Suprapubic skin (tissue), 3 donors: ENCODE measurements at regions not wholly inside any gene's neighbourhood (a gene's known extent, or its start where the extent isn't known, plus 50 kb on each side); places are given as distances from the start of the nearest gene placed in this dataset.

Experiments used
- POLR2AphosphoS5 ChIP-seq, 3 donors: sonication (generic); formaldehyde crosslinking; IDR thresholded peaks; one replicate each; pipeline ENCODE4 v1.6.1; 2017; ENCODE audit warnings: antibody characterized with exemption in 3 of 3
- TF ChIP-seq, protein P1 (sequence below), 2 donors: fragments of 200-600 bp in 1 of 2; fragments of 450-650 bp in 1 of 2; sonication (generic) in 1 of 2; IDR thresholded peaks; one replicate each; pipeline ENCODE4 v1.5.1; 2016 to 2019; ENCODE audit warnings: antibody characterized with exemption in 2 of 2, mild to moderate bottlenecking in 1 of 2, moderate library complexity in 1 of 2

DNA sequence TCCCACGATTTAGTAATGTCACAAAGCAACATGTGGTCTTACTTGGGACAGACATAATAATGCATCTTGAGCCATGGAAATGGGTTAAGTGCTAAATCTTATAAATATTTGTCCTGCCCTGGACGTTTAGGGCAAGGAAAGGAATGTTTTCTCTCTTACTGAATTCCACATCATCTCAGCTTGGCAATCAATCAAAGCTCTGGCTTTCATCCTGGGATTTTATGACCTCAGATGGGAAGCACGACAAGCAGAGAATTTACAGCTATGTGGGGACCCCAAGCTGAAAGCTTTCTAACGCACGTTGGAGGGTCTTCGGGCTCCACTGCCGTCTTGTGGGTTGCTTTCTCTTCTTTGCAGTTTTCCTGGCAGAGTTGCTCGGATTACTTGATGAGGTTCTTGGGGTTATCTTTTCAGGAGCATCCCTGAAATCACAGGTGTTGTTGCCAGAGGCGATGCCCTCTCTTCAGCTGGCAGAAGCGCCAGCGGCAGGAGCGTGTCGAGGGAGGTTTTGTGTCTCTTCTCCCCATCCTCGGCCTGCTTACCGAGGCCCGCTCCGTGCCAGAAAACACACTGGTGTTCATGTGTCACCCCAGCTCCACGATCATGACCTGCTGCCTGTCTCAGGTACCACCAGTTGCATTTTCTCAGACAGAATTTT lies 73.4 kb upstream of the FRMD1 start:
- TF ChIP-seq, protein P1, sequence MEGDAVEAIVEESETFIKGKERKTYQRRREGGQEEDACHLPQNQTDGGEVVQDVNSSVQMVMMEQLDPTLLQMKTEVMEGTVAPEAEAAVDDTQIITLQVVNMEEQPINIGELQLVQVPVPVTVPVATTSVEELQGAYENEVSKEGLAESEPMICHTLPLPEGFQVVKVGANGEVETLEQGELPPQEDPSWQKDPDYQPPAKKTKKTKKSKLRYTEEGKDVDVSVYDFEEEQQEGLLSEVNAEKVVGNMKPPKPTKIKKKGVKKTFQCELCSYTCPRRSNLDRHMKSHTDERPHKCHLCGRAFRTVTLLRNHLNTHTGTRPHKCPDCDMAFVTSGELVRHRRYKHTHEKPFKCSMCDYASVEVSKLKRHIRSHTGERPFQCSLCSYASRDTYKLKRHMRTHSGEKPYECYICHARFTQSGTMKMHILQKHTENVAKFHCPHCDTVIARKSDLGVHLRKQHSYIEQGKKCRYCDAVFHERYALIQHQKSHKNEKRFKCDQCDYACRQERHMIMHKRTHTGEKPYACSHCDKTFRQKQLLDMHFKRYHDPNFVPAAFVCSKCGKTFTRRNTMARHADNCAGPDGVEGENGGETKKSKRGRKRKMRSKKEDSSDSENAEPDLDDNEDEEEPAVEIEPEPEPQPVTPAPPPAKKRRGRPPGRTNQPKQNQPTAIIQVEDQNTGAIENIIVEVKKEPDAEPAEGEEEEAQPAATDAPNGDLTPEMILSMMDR (IDR thresholded peaks at IDR 0.05), result no peak
- no peak for TF ChIP-seq POLR2AphosphoS5 (IDR thresholded peaks at IDR 0.05)
